ENCODE measurements at regions not wholly inside any gene's neighbourhood (a gene's known extent, or its start where the extent isn't known, plus 50 kb on each side); places are given as distances from the start of the nearest gene placed in this dataset.

DNA sequence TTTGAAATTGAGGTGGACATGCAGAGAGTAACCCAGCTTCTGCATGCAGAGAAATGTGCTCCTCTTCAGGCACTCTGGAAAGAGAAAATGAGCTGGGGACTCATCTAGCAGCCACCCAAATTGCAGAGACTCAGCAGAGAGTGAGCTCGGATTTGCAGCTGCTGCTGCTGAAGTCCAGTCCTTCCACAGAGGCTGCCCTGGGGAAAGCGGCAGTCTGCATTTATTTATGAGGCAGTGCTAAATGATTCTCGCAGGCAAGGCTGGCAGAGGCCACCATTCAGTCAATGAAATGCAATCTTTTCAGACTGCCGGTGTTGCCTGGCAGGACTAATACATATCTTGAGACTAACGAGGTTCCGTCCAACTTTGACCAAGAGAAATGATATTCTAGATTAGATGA is 404.8 kb downstream of the NLGN4X start (continued):
- no peak for TF ChIP-seq ZNF239 (CRISPR knock-in tag; IDR thresholded peaks at IDR 0.05)
- TF ChIP-seq NONO (IDR thresholded peaks at IDR 0.05; ENCODE audit: low read depth in 2 of 2, low read length in 1 of 2) = no peak
- TF ChIP-seq GTF2A2 (tag; IDR thresholded peaks at IDR 0.05) = no peak

DNA sequence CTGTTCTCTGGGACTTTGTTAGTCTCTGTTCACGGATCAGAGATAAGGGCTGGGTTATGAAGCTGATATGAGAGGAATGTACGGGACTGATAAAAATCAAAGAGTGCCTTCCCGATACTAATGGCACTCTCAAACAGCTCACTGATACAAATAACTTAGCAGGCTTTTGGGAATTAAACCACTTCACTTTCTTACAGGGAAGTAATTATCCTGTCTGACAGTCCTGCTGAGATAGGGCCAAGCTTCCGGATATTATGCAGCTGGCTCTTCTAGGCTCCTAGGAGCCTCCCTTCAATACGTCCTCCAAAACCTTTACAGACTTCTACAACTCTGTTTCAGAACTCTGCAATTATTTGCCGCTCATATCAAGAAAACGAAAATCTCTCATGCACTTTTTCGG is 418.0 kb downstream of the NLGN4X start:
- ATAC-seq (no peak), FAIRE-seq (no peak), DNase-seq (ENCODE audit: extremely low read depth in 1 of 4, low spot score in 3 of 4) (no peak)
- POLR2A ChIA-PET = no interaction called here
- H3K9me1 ChIP-seq (ENCODE audit: control insufficient read depth, insufficient read depth, low read length) = no peaks in the 10 kb centered on the region
- H3K36me3 ChIP-seq (ENCODE audit: control insufficient read depth, insufficient read depth, low read length) = no peaks in the 10 kb centered on the region
- H3K79me2 ChIP-seq (ENCODE audit: control insufficient read depth, insufficient read depth, low read length) = no peaks in the 10 kb centered on the region
- no peaks in the 10 kb centered on the region for H3K27me3 ChIP-seq (ENCODE audit: control insufficient read depth in 2 of 2, insufficient read depth in 2 of 2, low read length in 2 of 2)
- no peak overlapping the region for H2AFZ ChIP-seq (ENCODE audit: low read depth, low read length)
- intact Hi-C loops (cut with micrococcal nuclease) (no loop called here), in situ Hi-C loops (cut with MboI) (no loop called here)
- no peak overlapping the region for H3K4me2 ChIP-seq (ENCODE audit: insufficient read depth, low read length)
- CTCF ChIA-PET (ENCODE audit: low intra/inter-chr PET ratio) = no interaction called here
- BruUV-seq (replicated peaks) = no TSS peak
- no peak overlapping the region for H3K27ac ChIP-seq (ENCODE audit: extremely low read depth, low read depth, low read length)
- H4K20me1 ChIP-seq (replicated peaks; ENCODE audit: control insufficient read depth, insufficient read depth, low read length) = no peaks in the 10 kb centered on the region
- H3K9ac ChIP-seq (ENCODE audit: insufficient read depth in 1 of 2, low read depth in 2 of 2, low read length in 2 of 2) = no peak overlapping the region
- H3K4me1 ChIP-seq (replicated peaks in 1 of 2; ENCODE audit: control insufficient read depth in 2 of 2, insufficient read depth in 2 of 2, low read length in 2 of 2) = no peaks in the 10 kb centered on the region
- WGBS (ENCODE audit: insufficient coverage, low coverage, missing lambda C conversion rate) = 0% methylated on average over 8 of the region's 8 CpGs
- no peak overlapping the region for H3K4me3 ChIP-seq
- H3K9me3 ChIP-seq (replicated peaks; ENCODE audit: control insufficient read depth, insufficient read depth, low read depth, low read length) = no peaks in the 10 kb centered on the region
- TF ChIP-seq ZNF431 (CRISPR knock-in tag; IDR thresholded peaks at IDR 0.05) (no peak), ZSCAN32 (CRISPR knock-in tag; IDR thresholded peaks at IDR 0.05) (no peak), TCF7 (IDR thresholded peaks at IDR 0.05; ENCODE audit: borderline replicate concordance) (no peak), CAMTA2 (CRISPR knock-in tag; conservative IDR thresholded peaks at IDR 0.05) (no peak), BMI1 (IDR thresholded peaks at IDR 0.05; ENCODE audit: low read length) (no peak), NCOA6 (IDR thresholded peaks at IDR 0.05) (no peak), NCOA2 (IDR thresholded peaks at IDR 0.05; ENCODE audit: partially characterized antibody in 2 of 2) (no peak), HMG20A (CRISPR knock-in tag; conservative IDR thresholded peaks at IDR 0.05) (no peak), PYGO2 (tag; IDR thresholded peaks at IDR 0.05) (no peak), SMARCA5 (IDR thresholded peaks at IDR 0.05) (no peak), RBM15 (IDR thresholded peaks at IDR 0.05; ENCODE audit: insufficient read depth, low read length) (no peak), ZNF239 (CRISPR knock-in tag; IDR thresholded peaks at IDR 0.05) (no peak), MCM3 (IDR thresholded peaks at IDR 0.05) (no peak)
- TF ChIP-seq, protein P1, sequence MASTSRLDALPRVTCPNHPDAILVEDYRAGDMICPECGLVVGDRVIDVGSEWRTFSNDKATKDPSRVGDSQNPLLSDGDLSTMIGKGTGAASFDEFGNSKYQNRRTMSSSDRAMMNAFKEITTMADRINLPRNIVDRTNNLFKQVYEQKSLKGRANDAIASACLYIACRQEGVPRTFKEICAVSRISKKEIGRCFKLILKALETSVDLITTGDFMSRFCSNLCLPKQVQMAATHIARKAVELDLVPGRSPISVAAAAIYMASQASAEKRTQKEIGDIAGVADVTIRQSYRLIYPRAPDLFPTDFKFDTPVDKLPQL (IDR thresholded peaks at IDR 0.05; ENCODE audit: extremely low read depth, insufficient read length) = no peak
- TF ChIP-seq, protein P2, sequence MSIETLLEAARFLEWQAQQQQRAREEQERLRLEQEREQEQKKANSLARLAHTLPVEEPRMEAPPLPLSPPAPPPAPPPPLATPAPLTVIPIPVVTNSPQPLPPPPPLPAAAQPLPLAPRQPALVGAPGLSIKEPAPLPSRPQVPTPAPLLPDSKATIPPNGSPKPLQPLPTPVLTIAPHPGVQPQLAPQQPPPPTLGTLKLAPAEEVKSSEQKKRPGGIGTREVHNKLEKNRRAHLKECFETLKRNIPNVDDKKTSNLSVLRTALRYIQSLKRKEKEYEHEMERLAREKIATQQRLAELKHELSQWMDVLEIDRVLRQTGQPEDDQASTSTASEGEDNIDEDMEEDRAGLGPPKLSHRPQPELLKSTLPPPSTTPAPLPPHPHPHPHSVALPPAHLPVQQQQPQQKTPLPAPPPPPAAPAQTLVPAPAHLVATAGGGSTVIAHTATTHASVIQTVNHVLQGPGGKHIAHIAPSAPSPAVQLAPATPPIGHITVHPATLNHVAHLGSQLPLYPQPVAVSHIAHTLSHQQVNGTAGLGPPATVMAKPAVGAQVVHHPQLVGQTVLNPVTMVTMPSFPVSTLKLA (conservative IDR thresholded peaks at IDR 0.05) = no peak
